NCI-H2196 (cell line): ENCODE measurements at regions not wholly inside any gene's neighbourhood (a gene's known extent, or its start where the extent isn't known, plus 50 kb on each side); places are given as distances from the start of the nearest gene placed in this dataset.

ENCODE experiments used
- DNase-seq: peaks from one replicate; lab custom pipeline; 2025; ENCODE audit not compliant: unreplicated experiment; lab: John Stamatoyannopoulos, UW

DNA sequence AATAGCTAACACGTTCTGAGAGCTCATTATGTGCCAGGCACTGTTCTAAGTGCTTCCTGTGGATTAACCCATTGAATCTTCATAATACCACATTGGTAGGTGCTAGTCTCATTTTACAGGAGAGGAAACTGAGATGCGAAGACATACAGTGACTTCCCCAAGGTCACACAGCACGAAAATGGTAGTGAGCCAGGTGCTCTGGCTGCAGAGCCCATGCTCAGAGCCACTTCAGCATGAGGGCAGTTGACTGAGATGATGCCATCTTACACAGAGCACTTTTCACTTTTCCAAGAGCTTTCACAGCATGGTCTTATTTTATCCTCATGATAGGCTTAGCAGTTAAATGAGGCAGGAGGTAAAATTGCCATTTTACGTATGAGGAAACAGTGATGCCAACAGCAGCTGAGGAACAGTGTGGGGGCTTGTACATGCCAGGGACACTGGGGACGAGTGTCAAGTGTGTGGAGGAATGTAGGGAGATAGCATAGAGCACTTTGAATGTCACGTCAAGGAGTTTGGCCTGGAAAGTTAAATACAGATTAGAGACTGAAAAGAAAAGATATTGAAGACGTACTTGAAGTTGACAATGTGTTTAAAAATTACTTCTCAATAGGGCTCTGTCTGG lies 180.0 kb downstream of the KIF4B start:
- DNase-seq: no peak

GRCh38 chr5:155200608-155201007 lies 187.1 kb downstream of the KIF4B start:
- DNase-seq: no peak

- DNase-seq: no peak
Measured at GRCh38 chr5:155211764-155212163, 198.2 kb downstream of the KIF4B start.

GRCh38 chr5:155222393-155222792 lies 208.8 kb downstream of the KIF4B start:
- DNase-seq: peak; percentile 49

- DNase-seq: no peak
Measured at GRCh38 chr5:155229135-155229534, 215.6 kb downstream of the KIF4B start.

- no peak for DNase-seq
Measured at GRCh38 chr5:155239803-155240202, 226.2 kb downstream of the KIF4B start.

DNA sequence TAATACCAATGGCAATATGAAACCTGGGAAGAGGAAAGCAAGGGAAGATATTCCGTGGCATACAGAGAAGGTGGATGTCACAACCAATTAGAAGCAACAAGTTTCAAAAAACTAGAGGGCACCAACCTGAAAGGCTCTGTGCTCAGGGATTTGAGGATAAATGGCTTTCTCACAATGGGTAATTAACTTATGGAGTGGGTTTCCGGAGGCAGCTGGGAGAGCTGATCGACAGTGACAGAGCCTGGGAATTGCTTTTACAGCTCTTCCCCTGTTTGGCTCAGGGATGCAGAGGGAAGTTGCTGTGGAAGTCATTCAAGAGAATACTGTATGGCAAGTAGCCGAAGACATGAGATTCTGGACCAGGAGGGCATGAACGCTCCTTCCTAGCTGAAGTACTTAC lies 237.0 kb downstream of the KIF4B start:
- DNase-seq: no peak

DNA sequence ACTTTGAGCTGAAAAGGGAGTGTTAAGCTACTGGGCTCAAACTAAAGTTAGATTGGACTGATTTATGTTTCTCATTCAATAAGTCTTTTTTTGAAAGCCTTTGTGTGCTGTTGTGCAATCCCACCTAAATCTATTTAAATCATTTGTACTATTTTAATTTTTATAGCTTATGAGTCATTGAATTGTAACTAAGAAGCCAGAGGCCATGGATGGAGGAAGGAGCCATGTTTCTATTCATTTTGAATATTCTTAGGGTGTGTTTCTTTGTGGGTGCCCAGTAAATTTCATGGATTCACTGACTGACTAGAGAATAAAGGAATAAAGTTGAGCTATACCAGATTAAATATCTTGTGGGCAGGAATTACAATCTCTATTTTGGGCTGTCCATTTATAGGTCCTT lies 238.5 kb downstream of the KIF4B start:
- no peak for DNase-seq

DNA sequence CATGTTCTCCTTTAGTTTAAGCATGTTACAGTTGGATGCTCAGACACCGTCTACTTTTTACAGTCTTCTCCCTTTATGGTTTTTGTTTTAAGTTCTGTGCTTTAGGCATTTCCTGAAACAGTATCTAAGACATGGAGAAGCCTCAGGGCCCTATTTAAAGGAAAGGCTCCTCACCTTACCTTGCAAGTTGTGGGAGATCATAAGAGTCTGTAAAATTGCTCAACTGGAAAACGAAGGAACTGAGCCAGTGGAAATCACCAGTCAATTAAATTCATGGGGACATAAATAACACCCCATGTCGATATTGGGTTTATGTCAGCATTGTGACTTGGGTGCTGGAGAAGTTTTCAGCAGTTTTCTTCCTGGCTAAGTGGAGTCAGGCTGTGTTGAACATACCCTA lies 239.2 kb downstream of the KIF4B start:
- DNase-seq: no peak

- no peak for DNase-seq
Measured at GRCh38 chr5:155254399-155254798, 240.8 kb downstream of the KIF4B start.

DNA sequence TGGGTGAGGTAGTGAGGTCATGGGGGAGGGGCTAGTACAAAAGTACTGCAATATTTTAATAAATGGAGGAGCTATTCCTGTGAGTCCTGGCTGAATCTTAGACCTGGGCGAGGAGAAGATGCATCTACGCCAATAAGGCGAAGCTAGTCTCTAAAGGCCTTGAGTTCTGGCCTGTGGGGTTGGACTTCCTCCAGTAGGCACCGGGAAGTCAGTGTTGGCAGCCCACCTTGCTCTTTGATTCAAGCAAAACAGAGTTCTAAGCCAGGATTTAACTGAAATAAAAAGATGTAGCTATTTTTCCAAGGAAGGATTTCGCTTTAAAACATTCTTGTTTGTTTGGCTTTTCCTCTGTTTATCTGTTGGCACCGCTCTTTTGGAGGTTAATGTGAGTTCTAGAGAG lies 244.6 kb downstream of the KIF4B start:
- DNase-seq: no peak

GRCh38 chr5:155259648-155260047 lies 246.1 kb downstream of the KIF4B start:
- DNase-seq: no peak

DNA sequence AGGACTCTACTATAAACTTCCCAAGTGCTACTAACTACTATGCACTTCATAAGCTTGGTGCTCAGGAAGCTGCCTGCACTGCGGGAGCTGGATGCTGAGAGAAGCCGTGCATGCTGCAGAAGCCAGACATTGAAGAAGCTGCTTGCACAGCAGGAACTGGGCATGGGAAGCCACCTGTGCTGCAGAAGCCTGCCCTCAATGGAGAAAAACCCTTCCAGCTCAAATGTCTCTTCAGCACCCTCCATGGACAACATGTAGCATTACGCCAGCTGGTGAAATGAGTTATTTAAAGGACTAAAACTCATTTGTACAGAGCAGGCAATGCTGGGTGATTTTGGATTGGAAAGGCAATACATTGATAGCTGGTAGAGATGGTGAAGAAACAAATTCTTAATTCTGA lies 247.2 kb downstream of the KIF4B start:
- DNase-seq: peak; percentile 63

GRCh38 chr5:155263381-155263780 lies 249.8 kb downstream of the KIF4B start:
- DNase-seq: no peak

DNA sequence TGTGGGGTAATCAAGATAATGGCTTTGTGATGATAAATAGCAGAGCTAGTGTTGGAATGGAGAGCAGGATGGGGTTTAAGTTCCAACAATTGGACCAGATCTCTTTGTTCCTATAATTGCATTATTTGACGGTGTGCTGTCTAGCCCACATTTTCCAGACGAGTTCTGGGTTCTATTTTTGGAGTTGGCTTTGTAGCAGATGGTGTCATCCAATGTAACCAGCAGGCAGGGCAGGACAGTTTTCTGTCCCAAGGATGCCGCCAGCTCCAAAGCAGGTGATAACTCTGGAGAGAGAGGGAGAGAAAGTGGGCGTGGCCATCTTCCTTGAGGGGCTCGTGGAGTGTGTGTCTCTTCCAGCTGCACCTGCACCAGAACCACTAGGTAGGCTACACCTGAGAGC lies 251.3 kb downstream of the KIF4B start:
- no peak for DNase-seq

- DNase-seq: no peak
Measured at GRCh38 chr5:155268770-155269425, 255.3 kb downstream of the KIF4B start.

GRCh38 chr5:155270725-155271124 lies 257.2 kb downstream of the KIF4B start:
- DNase-seq: no peak

GRCh38 chr5:155274484-155274883 lies 260.9 kb downstream of the KIF4B start:
- DNase-seq: no peak

DNA sequence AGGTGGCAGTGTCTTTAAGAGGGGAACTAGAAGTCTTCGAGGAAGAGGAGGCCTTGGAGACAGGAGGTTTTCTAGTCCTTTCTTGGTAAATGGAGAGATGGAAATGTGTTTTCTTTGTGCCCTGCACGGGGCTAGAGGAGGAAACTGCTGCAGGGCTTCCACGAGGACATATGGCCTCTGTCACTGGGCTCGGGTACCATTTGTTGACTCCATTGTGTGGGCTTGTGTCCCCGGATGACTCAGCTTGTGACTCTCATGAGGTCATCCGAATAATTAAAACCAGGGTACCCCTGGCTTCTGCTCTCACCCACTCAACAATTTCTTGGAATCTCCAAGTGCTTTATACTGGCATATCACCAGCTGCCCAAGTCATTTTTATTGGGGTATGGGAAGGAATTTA lies 261.7 kb downstream of the KIF4B start:
- no peak for DNase-seq

DNA sequence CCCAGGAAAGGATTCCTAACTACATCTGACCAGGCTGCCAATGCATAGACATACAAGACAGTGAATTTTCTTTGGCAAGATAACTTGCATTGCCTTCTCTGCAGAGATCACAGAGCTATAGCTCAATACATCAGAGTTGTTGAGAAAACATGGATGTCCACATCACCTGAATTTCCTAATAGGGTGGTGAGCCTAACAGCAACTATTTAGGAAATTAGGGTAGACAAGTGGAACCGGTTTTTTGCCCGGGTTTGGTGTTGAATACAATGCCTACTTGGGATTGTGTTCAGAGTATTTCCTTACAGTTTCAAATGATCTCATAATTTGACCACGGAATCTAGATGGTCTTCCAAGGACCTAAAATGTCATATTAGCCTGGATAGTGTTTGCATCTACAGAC lies 262.7 kb downstream of the KIF4B start:
- DNase-seq: no peak

DNA sequence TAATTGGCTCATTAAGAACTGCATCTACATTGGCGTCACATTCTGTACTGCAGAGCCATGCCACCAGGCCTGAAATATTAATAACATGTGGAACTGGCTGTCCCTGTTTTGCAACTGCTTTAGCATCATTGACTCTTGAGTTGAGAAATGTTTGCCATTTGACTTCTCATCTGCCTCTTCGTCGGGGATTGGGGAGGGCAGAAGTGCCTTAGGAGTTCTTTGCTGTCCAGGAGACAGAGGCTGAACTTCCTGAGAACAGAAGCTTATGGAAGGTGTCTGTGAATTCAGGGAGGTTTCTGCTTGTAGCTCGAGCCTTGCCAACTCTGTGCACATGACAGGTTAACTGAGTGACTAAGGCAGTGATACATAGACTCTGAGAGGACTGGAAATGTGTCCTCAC lies 265.0 kb downstream of the KIF4B start:
- DNase-seq: no peak

DNA sequence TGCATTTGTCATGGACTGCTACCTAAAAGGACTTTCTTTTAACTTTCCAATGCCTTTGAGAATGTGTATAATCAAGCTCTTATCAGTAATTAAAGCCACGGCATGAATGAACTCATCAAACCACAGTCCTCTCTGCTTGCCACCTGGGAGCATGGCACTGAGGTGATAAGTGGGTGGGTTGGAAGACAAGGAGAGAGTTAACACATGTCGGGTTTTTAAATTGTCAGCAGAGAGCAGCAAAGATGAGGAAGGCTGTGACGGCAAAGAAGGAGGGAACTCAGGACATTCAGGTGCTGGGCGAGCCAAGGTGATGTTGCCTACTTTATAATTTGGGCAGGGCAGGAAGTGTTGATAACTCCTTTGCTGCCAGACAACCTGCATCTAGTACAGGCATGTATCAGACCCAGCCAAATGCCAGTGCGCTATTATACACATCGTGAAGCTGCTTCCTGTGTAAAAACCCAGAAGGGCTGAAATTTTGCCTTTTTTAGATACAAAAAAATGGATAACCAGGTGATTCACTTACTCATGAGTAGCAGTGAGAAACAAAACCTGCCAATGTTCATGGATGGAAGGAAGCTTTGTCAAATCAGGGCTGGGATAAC lies 269.1 kb downstream of the KIF4B start:
- DNase-seq: no peak

DNA sequence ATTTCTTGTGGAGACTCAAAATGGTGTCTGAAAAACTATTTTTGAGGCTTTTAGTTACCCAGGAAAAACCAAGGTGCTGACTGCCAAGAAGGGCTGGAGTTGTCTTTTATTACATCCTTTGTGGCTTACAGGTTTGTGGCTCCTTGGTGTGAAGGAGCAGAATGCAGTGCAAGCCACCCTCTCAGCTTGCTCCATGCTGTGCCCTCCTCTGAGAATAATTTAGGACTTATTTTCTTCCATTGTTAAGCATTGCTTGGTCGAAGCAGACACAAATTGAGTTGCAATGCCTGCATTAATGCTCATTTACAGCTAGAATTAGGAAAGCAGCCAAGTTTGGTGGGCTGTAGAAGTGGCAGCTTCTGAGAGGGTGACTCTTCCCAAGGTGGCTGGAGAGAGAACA lies 272.2 kb downstream of the KIF4B start:
- no peak for DNase-seq
